HFFc6 (cell line): ENCODE measurements at regions not wholly inside any gene's neighbourhood (a gene's known extent, or its start where the extent isn't known, plus 50 kb on each side); places are given as distances from the start of the nearest gene placed in this dataset.
"Not testable (repeated sequence)": the region's sequence is repeated elsewhere in the genome, so short reads cannot be mapped to it uniquely, and the experiment has no call there.

Experiments
- DNase-seq: peaks from one replicate; pipeline ENCODE4 v3.0.0-alpha.2; 2018
- H3K27ac Mint-ChIP-seq: 2 replicates; pipeline ENCODE4 v1.8.0; 2020; ENCODE audit warnings: mild to moderate bottlenecking, mixed read lengths
- H3K27me3 Mint-ChIP-seq: 2 replicates; pipeline ENCODE4 v1.8.0; 2021; ENCODE audit warnings: mild to moderate bottlenecking, moderate library complexity, mixed read lengths; ENCODE audit not compliant: insufficient read depth
- H3K36me3 Mint-ChIP-seq: 2 replicates; pipeline ENCODE4 v1.8.0; 2021; ENCODE audit warnings: low read depth, mixed read lengths
- H3K4me1 Mint-ChIP-seq: 2 replicates; pipeline ENCODE4 v1.8.0; 2020; ENCODE audit warnings: low read depth, mixed read lengths
- H3K4me3 Mint-ChIP-seq: 2 replicates; pipeline ENCODE4 v1.8.0; 2020; ENCODE audit warnings: mild to moderate bottlenecking, moderate library complexity, mixed read lengths
- H3K9me3 Mint-ChIP-seq: 2 replicates; pipeline ENCODE4 v1.8.0; 2020; ENCODE audit warnings: mild to moderate bottlenecking, mixed read lengths
- CTCF ChIP-seq: fragments of 200-600 bp; sonication (generic); IDR thresholded peaks from 2 replicates; pipeline ENCODE4 v1.5.0; 2021; ENCODE audit warnings: antibody characterized with exemption, mild to moderate bottlenecking

GRCh38 chr6:159540152-159540551, 152.9 kb downstream of the SOD2 start:
- peaks cover 6% of the 10 kb centered on the region for H3K27me3 Mint-ChIP-seq
- no peaks in the 10 kb centered on the region for H3K9me3 Mint-ChIP-seq
- H3K4me3 Mint-ChIP-seq, result no peak overlapping the region
- DNase-seq, result no peak
- H3K4me1 Mint-ChIP-seq, result no peaks in the 10 kb centered on the region
- H3K27ac Mint-ChIP-seq, result no peak overlapping the region
- no peaks in the 10 kb centered on the region for H3K36me3 Mint-ChIP-seq
- peak; percentile 18; the same call in 1 of the 2 replicates for TF ChIP-seq CTCF

GRCh38 chr6:159538031-159538430, 155.0 kb downstream of the SOD2 start:
- not testable (repeated sequence) for H3K9me3 Mint-ChIP-seq

GRCh38 chr6:159535656-159536350, 157.2 kb downstream of the SOD2 start:
- no peak for DNase-seq
- Mint-ChIP-seq H3K27me3 (peaks cover 3% of the 10 kb centered on the region; the same call in 1 of the 2 replicates), H3K4me3 (no peak overlapping the region), H3K9me3 (peaks cover 4% of the 10 kb centered on the region; the same call in 1 of the 2 replicates), H3K36me3 (no peaks in the 10 kb centered on the region), H3K27ac (no peak overlapping the region), H3K4me1 (no peaks in the 10 kb centered on the region)
- TF ChIP-seq CTCF, result no peak

More at GRCh38 chr6:159538031-159538430, 155.0 kb downstream of the SOD2 start:
- not testable (repeated sequence) for H3K4me3 Mint-ChIP-seq, DNase-seq, H3K27me3 Mint-ChIP-seq, H3K36me3 Mint-ChIP-seq, H3K27ac Mint-ChIP-seq, H3K4me1 Mint-ChIP-seq

GRCh38 chr6:159533568-159533967, 159.5 kb downstream of the SOD2 start:
- DNase-seq, result peak; percentile 47

GRCh38 chr6:159533016-159533415, 160.0 kb downstream of the SOD2 start:
- no peaks in the 10 kb centered on the region for H3K36me3 Mint-ChIP-seq
- peak; percentile 2 for DNase-seq

More at GRCh38 chr6:159533568-159533967, 159.5 kb downstream of the SOD2 start:
- H3K27ac Mint-ChIP-seq, result no peak overlapping the region
- no peaks in the 10 kb centered on the region for H3K4me1 Mint-ChIP-seq
- no peak for TF ChIP-seq CTCF
- H3K4me3 Mint-ChIP-seq, result no peak overlapping the region
- H3K36me3 Mint-ChIP-seq, result no peaks in the 10 kb centered on the region
- peaks cover 3% of the 10 kb centered on the region; the same call in 1 of the 2 replicates for H3K27me3 Mint-ChIP-seq
- H3K9me3 Mint-ChIP-seq, result peaks cover 9% of the 10 kb centered on the region

More at GRCh38 chr6:159533016-159533415, 160.0 kb downstream of the SOD2 start:
- TF ChIP-seq CTCF, result no peak
- Mint-ChIP-seq H3K27me3 (peaks cover 3% of the 10 kb centered on the region; the same call in 1 of the 2 replicates), H3K4me3 (no peak overlapping the region), H3K27ac (no peak overlapping the region), H3K9me3 (peaks cover 9% of the 10 kb centered on the region), H3K4me1 (no peaks in the 10 kb centered on the region)
